ENCODE measurements at regions not wholly inside any gene's neighbourhood (a gene's known extent, or its start where the extent isn't known, plus 50 kb on each side); places are given as distances from the start of the nearest gene placed in this dataset.
A peak's percentile ranks its signal among the peaks of the same experiment; 100 is the strongest.

GRCh38 chr2:239671471-239671870, 270.7 kb upstream of the HDAC4 start:
- no peak for ATAC-seq
- Mint-ChIP-seq H3K36me3 (ENCODE audit: low read depth) (no peaks in the 10 kb centered on the region), H3K27ac (no peak overlapping the region), H3K4me1 (peaks cover 3% of the 10 kb centered on the region), H3K4me3 (no peak overlapping the region), H3K27me3 (no peaks in the 10 kb centered on the region)
- H3K9me3 ChIP-seq (ENCODE audit: control insufficient read depth, low read length, poor library complexity, severe bottlenecking), result no peaks in the 10 kb centered on the region
- no peak for DNase-seq

- Mint-ChIP-seq H3K27me3 (no peaks in the 10 kb centered on the region), H3K4me1 (peaks cover 3% of the 10 kb centered on the region), H3K27ac (peak overlapping the region; percentile 43), H3K36me3 (ENCODE audit: low read depth) (no peaks in the 10 kb centered on the region), H3K4me3 (no peak overlapping the region)
- no peak for ATAC-seq
- DNase-seq, result no peak
- H3K9me3 ChIP-seq (ENCODE audit: control insufficient read depth, low read length, poor library complexity, severe bottlenecking), result no peaks in the 10 kb centered on the region
Measured at GRCh38 chr2:239670463-239671120, 269.8 kb upstream of the HDAC4 start.

- DNase-seq (no peak), ATAC-seq (no peak)
- Mint-ChIP-seq H3K27ac (peak overlapping the region; percentile 43), H3K36me3 (ENCODE audit: low read depth) (no peaks in the 10 kb centered on the region), H3K4me1 (peaks cover 3% of the 10 kb centered on the region), H3K27me3 (no peaks in the 10 kb centered on the region), H3K4me3 (no peak overlapping the region)
- no peaks in the 10 kb centered on the region for H3K9me3 ChIP-seq (ENCODE audit: control insufficient read depth, low read length, poor library complexity, severe bottlenecking)
Measured at GRCh38 chr2:239669899-239670460, 269.2 kb upstream of the HDAC4 start.

DNA sequence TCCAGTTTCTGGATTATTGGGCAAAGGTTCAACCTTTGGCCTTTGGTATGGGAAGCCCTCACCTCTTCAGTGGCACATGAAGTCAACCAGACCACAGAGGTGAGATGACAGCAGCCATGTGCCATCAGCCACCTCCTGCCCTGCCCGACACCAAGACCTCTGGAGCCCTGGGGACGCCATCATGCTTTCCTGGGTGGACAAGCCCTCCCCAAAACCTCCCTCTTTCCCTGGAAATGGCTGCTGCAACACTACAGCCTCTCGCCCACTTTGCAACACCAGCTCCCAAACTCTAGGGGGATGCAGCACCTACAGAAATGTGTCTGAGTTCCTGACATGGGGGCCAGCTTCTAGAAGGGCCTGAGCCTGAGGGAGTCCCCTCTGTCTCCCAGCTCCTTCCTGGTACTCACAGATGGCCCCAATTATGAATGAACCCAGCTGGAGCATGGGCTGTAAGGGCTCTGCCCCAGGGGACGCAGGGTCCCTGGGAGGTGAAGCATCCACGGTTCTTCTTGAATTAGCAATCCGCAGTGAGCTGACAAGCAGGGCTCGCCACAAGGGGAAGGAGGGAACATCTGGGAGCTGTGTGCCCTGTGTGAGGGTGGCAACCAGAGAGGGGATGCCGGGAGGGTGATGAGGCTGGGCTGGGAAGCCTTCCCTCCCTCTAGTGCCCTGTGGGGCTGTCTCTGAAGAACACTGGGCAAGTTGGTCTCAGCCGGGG, 268.5 kb upstream of the HDAC4 start:
- Mint-ChIP-seq H3K27ac (no peak overlapping the region), H3K36me3 (ENCODE audit: low read depth) (no peaks in the 10 kb centered on the region), H3K4me1 (peaks cover 3% of the 10 kb centered on the region), H3K4me3 (no peak overlapping the region), H3K27me3 (no peaks in the 10 kb centered on the region)
- DNase-seq (no peak), ATAC-seq (no peak)
- H3K9me3 ChIP-seq (ENCODE audit: control insufficient read depth, low read length, poor library complexity, severe bottlenecking), result no peaks in the 10 kb centered on the region

DNA sequence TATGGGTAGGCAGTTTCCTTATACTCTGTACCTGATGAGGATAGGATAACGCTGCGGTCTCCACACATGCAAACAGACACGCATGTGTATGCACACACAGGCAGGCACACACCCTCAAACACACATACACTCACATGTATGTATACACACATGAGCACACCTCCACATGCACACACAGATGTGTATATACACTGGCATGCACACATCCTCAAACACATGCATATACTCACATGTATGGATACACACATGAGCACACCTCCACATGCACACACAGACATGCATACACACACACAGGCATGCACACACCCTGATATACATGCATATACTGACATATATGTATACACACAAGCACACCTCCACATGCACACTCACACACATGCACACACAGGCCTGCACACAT, 267.8 kb upstream of the HDAC4 start:
- no peak overlapping the region for H3K27ac Mint-ChIP-seq

DNA sequence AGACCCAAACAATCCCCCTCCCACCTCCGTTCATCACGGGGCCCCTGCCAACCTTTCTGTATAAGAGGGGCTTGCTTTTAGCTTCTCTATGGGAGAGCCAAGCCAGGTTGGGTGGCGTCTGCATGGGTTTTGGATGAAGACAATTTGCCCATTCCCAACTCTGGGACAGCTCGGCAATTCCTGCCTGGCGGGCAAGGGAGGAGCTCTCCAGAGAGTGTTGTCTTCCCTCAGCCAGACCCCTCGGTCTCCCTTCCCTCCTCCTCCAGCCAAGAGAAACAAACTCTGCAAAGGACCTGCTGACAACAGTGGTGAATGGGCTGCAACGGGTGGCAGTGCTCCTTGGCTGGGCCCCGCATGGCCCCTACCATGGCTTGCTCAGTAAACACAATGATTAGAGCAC, 267.2 kb upstream of the HDAC4 start:
- Mint-ChIP-seq H3K27me3 (peaks cover 8% of the 10 kb centered on the region), H3K36me3 (ENCODE audit: low read depth) (no peaks in the 10 kb centered on the region), H3K4me1 (no peaks in the 10 kb centered on the region), H3K27ac (no peak overlapping the region), H3K4me3 (no peak overlapping the region)
- ATAC-seq (no peak), DNase-seq (no peak)
- no peaks in the 10 kb centered on the region for H3K9me3 ChIP-seq (ENCODE audit: control insufficient read depth, low read length, poor library complexity, severe bottlenecking)

More for the DNA sequence above, 267.8 kb upstream of the HDAC4 start:
- no peaks in the 10 kb centered on the region for H3K36me3 Mint-ChIP-seq (ENCODE audit: low read depth)
- H3K4me3 Mint-ChIP-seq, result no peak overlapping the region
- H3K27me3 Mint-ChIP-seq, result peaks cover 2% of the 10 kb centered on the region
- no peaks in the 10 kb centered on the region for H3K9me3 ChIP-seq (ENCODE audit: control insufficient read depth, low read length, poor library complexity, severe bottlenecking)
- no peaks in the 10 kb centered on the region for H3K4me1 Mint-ChIP-seq
- DNase-seq, result no peak
- no peak for ATAC-seq

GRCh38 chr2:239667431-239667985, 266.7 kb upstream of the HDAC4 start:
- Mint-ChIP-seq H3K36me3 (ENCODE audit: low read depth) (no peaks in the 10 kb centered on the region), H3K27me3 (peaks cover 13% of the 10 kb centered on the region)

GRCh38 chr2:239666855-239667376, 266.1 kb upstream of the HDAC4 start:
- DNase-seq (no peak), ATAC-seq (no peak)
- H3K4me1 Mint-ChIP-seq, result peaks cover 4% of the 10 kb centered on the region
- no peak overlapping the region for H3K4me3 Mint-ChIP-seq
- H3K27ac Mint-ChIP-seq, result no peak overlapping the region
- H3K36me3 Mint-ChIP-seq (ENCODE audit: low read depth), result peaks cover 2% of the 10 kb centered on the region
- no peaks in the 10 kb centered on the region for H3K9me3 ChIP-seq (ENCODE audit: control insufficient read depth, low read length, poor library complexity, severe bottlenecking)
- peaks cover 19% of the 10 kb centered on the region for H3K27me3 Mint-ChIP-seq

More at GRCh38 chr2:239667431-239667985, 266.7 kb upstream of the HDAC4 start:
- H3K9me3 ChIP-seq (ENCODE audit: control insufficient read depth, low read length, poor library complexity, severe bottlenecking), result no peaks in the 10 kb centered on the region
- Mint-ChIP-seq H3K4me1 (peaks cover 2% of the 10 kb centered on the region), H3K4me3 (no peak overlapping the region), H3K27ac (no peak overlapping the region)
- ATAC-seq (no peak), DNase-seq (no peak)

DNA sequence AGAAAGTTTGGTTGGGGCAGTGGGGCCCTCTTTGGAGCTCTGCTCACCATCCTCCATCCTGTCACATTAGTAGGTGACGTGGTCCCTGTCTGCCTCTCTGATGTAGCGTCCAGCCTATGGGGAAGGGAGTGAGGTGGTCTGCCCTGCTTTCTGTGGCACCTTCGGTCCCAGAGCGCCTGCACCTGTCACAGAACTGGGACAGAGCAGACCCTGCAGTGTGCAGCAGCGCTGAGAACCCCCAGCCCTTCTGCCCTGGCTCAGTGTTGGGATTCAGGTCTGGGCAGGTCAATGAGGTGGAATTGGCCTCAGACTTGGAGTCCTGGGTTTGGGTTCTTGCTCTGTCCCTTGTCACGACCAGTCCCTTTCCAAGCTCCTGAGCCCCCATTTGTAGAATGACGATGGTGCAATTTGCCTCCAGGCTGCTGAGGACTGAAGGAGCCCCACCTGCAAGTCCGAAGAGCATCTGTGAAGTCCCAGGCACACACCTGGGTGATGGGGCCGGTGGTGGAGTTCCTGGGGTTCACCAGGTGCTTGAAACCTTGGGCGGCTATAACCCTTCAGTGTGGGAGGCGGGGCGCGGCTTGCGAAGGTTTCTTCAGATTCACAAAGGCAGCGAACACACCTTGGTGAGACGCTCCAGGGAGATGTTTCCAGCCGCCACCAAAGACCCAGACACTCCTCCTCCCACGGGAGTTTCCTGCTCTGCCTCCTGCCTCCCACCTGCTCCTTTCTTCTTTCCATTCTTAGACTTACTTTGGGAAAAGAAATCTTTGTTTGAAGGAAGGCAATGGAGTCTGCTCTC, 265.4 kb upstream of the HDAC4 start:
- DNase-seq, result no peak
- peaks cover 26% of the 10 kb centered on the region for H3K27me3 Mint-ChIP-seq
- no peak for ATAC-seq
- no peaks in the 10 kb centered on the region for H3K9me3 ChIP-seq (ENCODE audit: control insufficient read depth, low read length, poor library complexity, severe bottlenecking)
- no peak overlapping the region for H3K4me3 Mint-ChIP-seq
- no peak overlapping the region for H3K27ac Mint-ChIP-seq
- H3K36me3 Mint-ChIP-seq (ENCODE audit: low read depth), result peaks cover 2% of the 10 kb centered on the region
- peaks cover 9% of the 10 kb centered on the region for H3K4me1 Mint-ChIP-seq

- DNase-seq (no peak), ATAC-seq (no peak)
- Mint-ChIP-seq H3K36me3 (ENCODE audit: low read depth) (peaks cover 4% of the 10 kb centered on the region), H3K27ac (no peak overlapping the region), H3K27me3 (peaks cover 28% of the 10 kb centered on the region), H3K4me3 (no peak overlapping the region), H3K4me1 (peaks cover 9% of the 10 kb centered on the region)
- no peaks in the 10 kb centered on the region for H3K9me3 ChIP-seq (ENCODE audit: control insufficient read depth, low read length, poor library complexity, severe bottlenecking)
Measured at GRCh38 chr2:239664216-239664810, 263.5 kb upstream of the HDAC4 start.

DNA sequence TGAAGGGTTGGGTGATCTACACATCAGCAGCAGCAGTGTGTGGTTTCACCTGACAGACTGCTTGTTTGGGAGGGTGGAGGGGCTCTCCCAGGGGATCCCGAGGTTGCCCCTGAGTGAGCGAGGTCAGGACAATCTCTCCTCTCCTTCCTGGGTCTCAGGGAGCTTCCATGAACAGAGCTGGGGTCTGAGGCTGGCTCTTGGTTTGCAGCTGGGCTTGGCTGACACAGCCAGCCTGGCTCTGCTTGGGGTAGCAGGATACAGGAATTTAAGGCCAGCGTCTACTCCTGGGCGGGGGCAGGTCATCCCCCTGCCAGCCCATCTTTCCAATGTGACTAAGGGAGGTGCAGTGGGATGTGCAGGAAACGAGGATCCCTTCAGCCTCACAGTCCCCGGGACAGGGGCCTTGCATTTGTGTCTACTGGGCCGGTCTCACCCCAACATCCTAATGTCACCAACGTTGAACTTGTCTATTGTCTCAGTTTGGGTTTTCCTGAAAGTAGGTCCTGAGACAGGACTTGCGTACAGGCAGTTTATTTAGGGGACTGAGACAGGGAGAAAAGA, 262.6 kb upstream of the HDAC4 start:
- H3K27ac Mint-ChIP-seq, result no peak overlapping the region
- H3K36me3 Mint-ChIP-seq (ENCODE audit: low read depth), result peaks cover 4% of the 10 kb centered on the region
- peaks cover 9% of the 10 kb centered on the region for H3K4me1 Mint-ChIP-seq
- no peaks in the 10 kb centered on the region for H3K9me3 ChIP-seq (ENCODE audit: control insufficient read depth, low read length, poor library complexity, severe bottlenecking)
- peaks cover 28% of the 10 kb centered on the region for H3K27me3 Mint-ChIP-seq
- no peak for ATAC-seq
- no peak for DNase-seq
- H3K4me3 Mint-ChIP-seq, result no peak overlapping the region

DNA sequence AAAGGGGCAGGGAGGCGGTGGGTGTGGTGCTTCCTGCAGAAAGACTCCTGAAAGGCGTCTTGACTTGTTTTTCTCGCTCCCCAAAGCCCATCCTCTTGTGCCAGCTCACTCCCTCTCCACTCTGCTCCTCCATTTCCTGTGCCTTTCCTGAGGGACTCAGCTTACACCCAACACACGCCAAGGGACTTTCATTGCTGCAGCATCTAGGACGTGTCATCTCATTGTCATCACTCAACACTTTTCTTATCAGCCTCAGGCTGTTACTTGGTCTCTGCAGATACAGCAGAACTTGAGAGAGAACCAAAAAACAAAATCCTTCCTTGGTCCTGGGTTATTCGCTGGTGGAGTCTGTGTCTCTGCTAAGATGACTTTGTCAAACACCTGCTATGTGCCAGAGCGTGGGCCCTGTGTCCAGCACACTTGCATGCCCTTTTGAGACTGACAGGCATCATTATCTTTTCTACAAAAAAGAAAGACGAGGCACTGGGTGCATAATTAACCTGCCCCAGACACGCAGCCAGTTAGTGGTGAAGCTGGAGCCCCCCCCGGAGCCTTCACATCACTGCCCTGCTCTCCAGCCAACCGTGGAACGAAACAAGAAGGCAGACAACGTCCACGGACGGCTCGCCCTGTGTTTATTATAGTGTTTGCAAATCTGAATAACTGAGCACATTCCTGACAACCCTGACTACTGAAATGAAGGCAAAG, 261.7 kb upstream of the HDAC4 start:
- DNase-seq (no peak), ATAC-seq (no peak)
- Mint-ChIP-seq H3K27ac (no peak overlapping the region), H3K36me3 (ENCODE audit: low read depth) (peaks cover 6% of the 10 kb centered on the region), H3K4me1 (peaks cover 13% of the 10 kb centered on the region), H3K27me3 (peaks cover 28% of the 10 kb centered on the region), H3K4me3 (peak overlapping the region; percentile 25)
- no peaks in the 10 kb centered on the region for H3K9me3 ChIP-seq (ENCODE audit: control insufficient read depth, low read length, poor library complexity, severe bottlenecking)

Data from T-helper 17 cell (primary cell).